ENCODE measurements at regions not wholly inside any gene's neighbourhood (a gene's known extent, or its start where the extent isn't known, plus 50 kb on each side); places are given as distances from the start of the nearest gene placed in this dataset.

DNA sequence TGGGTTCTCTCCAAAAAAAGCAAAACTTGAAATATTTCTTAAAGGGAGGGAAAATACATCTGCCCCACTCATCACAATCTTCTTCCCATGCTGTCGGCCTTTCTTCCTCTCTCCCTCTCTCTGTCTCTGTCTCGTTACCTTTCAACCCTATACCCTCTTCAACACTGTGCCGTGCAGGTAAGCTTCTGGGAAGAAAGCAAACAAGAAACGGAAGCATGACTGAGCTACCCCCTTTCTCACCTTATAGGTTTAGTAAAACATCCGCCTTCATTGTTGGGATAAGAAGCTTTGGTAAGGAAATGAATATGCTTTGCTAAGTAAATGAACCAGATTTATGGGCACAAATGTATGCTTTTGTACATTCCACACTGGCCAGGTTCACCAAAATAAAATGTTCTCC lies 63.0 kb downstream of the TMEM30B start:
- TF ChIP-seq TAF1 (conservative IDR thresholded peaks at IDR 0.05) = no peak
- TF ChIP-seq, protein P1, sequence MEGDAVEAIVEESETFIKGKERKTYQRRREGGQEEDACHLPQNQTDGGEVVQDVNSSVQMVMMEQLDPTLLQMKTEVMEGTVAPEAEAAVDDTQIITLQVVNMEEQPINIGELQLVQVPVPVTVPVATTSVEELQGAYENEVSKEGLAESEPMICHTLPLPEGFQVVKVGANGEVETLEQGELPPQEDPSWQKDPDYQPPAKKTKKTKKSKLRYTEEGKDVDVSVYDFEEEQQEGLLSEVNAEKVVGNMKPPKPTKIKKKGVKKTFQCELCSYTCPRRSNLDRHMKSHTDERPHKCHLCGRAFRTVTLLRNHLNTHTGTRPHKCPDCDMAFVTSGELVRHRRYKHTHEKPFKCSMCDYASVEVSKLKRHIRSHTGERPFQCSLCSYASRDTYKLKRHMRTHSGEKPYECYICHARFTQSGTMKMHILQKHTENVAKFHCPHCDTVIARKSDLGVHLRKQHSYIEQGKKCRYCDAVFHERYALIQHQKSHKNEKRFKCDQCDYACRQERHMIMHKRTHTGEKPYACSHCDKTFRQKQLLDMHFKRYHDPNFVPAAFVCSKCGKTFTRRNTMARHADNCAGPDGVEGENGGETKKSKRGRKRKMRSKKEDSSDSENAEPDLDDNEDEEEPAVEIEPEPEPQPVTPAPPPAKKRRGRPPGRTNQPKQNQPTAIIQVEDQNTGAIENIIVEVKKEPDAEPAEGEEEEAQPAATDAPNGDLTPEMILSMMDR (IDR thresholded peaks at IDR 0.05; ENCODE audit: low read depth, low read length, missing input control) = no peak

Measured in liver (tissue), 3 donors.